ENCODE measurements at regions not wholly inside any gene's neighbourhood (a gene's known extent, or its start where the extent isn't known, plus 50 kb on each side); places are given as distances from the start of the nearest gene placed in this dataset.

GRCh38 chr5:167575330-167575729 lies 716.1 kb upstream of the WWC1 start:
- Histone ChIP-seq H3K27ac (ENCODE audit: low read length) (no peak overlapping the region), H3K4me3 (ENCODE audit: low read length) (no peak overlapping the region), H3K36me3 (ENCODE audit: control insufficient read depth, insufficient read depth, low read length) (no peaks in the 10 kb centered on the region), H3K27me3 (ENCODE audit: control insufficient read depth, insufficient read depth, low read length) (no peaks in the 10 kb centered on the region), H3K4me1 (ENCODE audit: control insufficient read depth, insufficient read depth, low read length) (no peaks in the 10 kb centered on the region), H3K9me3 (ENCODE audit: control insufficient read depth, insufficient read depth, low read length) (no peaks in the 10 kb centered on the region)
- no peak for DNase-seq (ENCODE audit: low read depth, low spot score)
- no CpG with 5 or more reads among the region's 5 CpGs for WGBS (ENCODE audit: insufficient coverage, insufficient read length)

DNA sequence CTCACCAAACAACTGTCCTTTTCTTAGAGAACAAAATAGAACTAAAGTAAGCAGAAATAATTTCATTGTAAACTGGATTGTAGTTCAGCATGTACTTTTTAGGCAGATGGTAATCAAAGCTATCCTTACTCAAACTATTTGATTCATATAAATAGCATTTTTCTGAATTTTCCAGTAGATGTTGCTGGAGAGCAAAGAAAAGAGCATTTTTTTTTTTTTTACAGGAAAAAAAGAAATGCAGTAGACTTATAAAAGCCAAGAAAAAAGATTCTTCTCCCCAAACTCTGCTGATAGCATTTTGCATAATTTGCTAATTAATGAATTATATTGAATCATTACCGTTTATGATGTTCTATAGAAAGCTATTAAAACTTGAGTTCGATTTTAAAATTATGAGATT lies 715.3 kb upstream of the WWC1 start:
- no peak for DNase-seq (ENCODE audit: low read depth, low spot score)
- Histone ChIP-seq H3K36me3 (ENCODE audit: control insufficient read depth, insufficient read depth, low read length) (no peaks in the 10 kb centered on the region), H3K4me1 (ENCODE audit: control insufficient read depth, insufficient read depth, low read length) (no peaks in the 10 kb centered on the region), H3K9me3 (ENCODE audit: control insufficient read depth, insufficient read depth, low read length) (no peaks in the 10 kb centered on the region), H3K27ac (ENCODE audit: low read length) (no peak overlapping the region), H3K27me3 (ENCODE audit: control insufficient read depth, insufficient read depth, low read length) (no peaks in the 10 kb centered on the region), H3K4me3 (ENCODE audit: low read length) (no peak overlapping the region)
- whole genome bisulfite sequencing (ENCODE audit: insufficient coverage, insufficient read length) = no CpG with 5 or more reads among the region's 2 CpGs

- Histone ChIP-seq H3K4me3 (ENCODE audit: low read length) (no peak overlapping the region), H3K36me3 (ENCODE audit: control insufficient read depth, insufficient read depth, low read length) (no peaks in the 10 kb centered on the region), H3K4me1 (ENCODE audit: control insufficient read depth, insufficient read depth, low read length) (no peaks in the 10 kb centered on the region), H3K9me3 (ENCODE audit: control insufficient read depth, insufficient read depth, low read length) (no peaks in the 10 kb centered on the region), H3K27ac (ENCODE audit: low read length) (no peak overlapping the region), H3K27me3 (ENCODE audit: control insufficient read depth, insufficient read depth, low read length) (no peaks in the 10 kb centered on the region)
- no peak for DNase-seq (ENCODE audit: low read depth, low spot score)
- WGBS (ENCODE audit: insufficient coverage, insufficient read length) = no CpG with 5 or more reads among the region's 4 CpGs
Measured at GRCh38 chr5:167576897-167577296, 714.5 kb upstream of the WWC1 start.

- no peak for DNase-seq (ENCODE audit: low read depth, low spot score)
- H3K4me3 ChIP-seq (ENCODE audit: low read length) = no peak overlapping the region
- H3K36me3 ChIP-seq (ENCODE audit: control insufficient read depth, insufficient read depth, low read length) = no peaks in the 10 kb centered on the region
- no peaks in the 10 kb centered on the region for H3K4me1 ChIP-seq (ENCODE audit: control insufficient read depth, insufficient read depth, low read length)
- H3K27me3 ChIP-seq (ENCODE audit: control insufficient read depth, insufficient read depth, low read length) = no peaks in the 10 kb centered on the region
- no peaks in the 10 kb centered on the region for H3K9me3 ChIP-seq (ENCODE audit: control insufficient read depth, insufficient read depth, low read length)
- no CpG with 5 or more reads among the region's 8 CpGs for whole genome bisulfite sequencing (ENCODE audit: insufficient coverage, insufficient read length)
- H3K27ac ChIP-seq (ENCODE audit: low read length) = no peak overlapping the region
Measured at GRCh38 chr5:167577616-167578015, 713.8 kb upstream of the WWC1 start.

- no peaks in the 10 kb centered on the region for H3K4me1 ChIP-seq (ENCODE audit: control insufficient read depth, insufficient read depth, low read length)
- H3K9me3 ChIP-seq (ENCODE audit: control insufficient read depth, insufficient read depth, low read length) = no peaks in the 10 kb centered on the region
- DNase-seq (ENCODE audit: low read depth, low spot score) = no peak
- WGBS (ENCODE audit: insufficient coverage, insufficient read length) = no CpG with 5 or more reads among the region's 6 CpGs
- H3K27ac ChIP-seq (ENCODE audit: low read length) = no peak overlapping the region
- no peaks in the 10 kb centered on the region for H3K27me3 ChIP-seq (ENCODE audit: control insufficient read depth, insufficient read depth, low read length)
- no peak overlapping the region for H3K4me3 ChIP-seq (ENCODE audit: low read length)
- no peaks in the 10 kb centered on the region for H3K36me3 ChIP-seq (ENCODE audit: control insufficient read depth, insufficient read depth, low read length)
Measured at GRCh38 chr5:167578977-167579692, 712.3 kb upstream of the WWC1 start.

DNA sequence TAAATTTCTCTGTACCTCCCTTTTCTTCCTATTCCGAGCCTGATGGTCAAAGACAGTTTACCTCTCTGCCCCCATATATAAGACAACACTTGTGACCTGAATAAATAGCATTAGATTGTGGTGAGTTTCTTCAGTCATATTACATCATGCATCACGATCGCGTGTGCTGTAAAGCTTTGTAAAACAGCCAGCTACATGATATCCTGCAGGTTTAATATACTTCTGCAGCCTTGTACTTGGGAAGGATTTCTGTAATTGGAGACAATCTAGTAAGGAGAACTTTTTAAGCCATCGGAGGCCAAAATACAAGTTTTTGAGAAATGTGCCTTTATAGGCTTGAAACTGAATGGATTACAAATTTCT lies 711.8 kb upstream of the WWC1 start:
- no peak for DNase-seq (ENCODE audit: low read depth, low spot score)
- no peak overlapping the region for H3K4me3 ChIP-seq (ENCODE audit: low read length)
- no peaks in the 10 kb centered on the region for H3K9me3 ChIP-seq (ENCODE audit: control insufficient read depth, insufficient read depth, low read length)
- no peaks in the 10 kb centered on the region for H3K4me1 ChIP-seq (ENCODE audit: control insufficient read depth, insufficient read depth, low read length)
- WGBS (ENCODE audit: insufficient coverage, insufficient read length) = no CpG with 5 or more reads among the region's 5 CpGs
- no peaks in the 10 kb centered on the region for H3K27me3 ChIP-seq (ENCODE audit: control insufficient read depth, insufficient read depth, low read length)
- no peak overlapping the region for H3K27ac ChIP-seq (ENCODE audit: low read length)
- no peaks in the 10 kb centered on the region for H3K36me3 ChIP-seq (ENCODE audit: control insufficient read depth, insufficient read depth, low read length)

- no peak overlapping the region for H3K4me3 ChIP-seq (ENCODE audit: low read length)
- WGBS (ENCODE audit: insufficient coverage, insufficient read length) = no CpG with 5 or more reads among the region's 13 CpGs
- no peak overlapping the region for H3K27ac ChIP-seq (ENCODE audit: low read length)
- H3K36me3 ChIP-seq (ENCODE audit: control insufficient read depth, insufficient read depth, low read length) = no peaks in the 10 kb centered on the region
- H3K9me3 ChIP-seq (ENCODE audit: control insufficient read depth, insufficient read depth, low read length) = no peaks in the 10 kb centered on the region
- no peak for DNase-seq (ENCODE audit: low read depth, low spot score)
- H3K27me3 ChIP-seq (ENCODE audit: control insufficient read depth, insufficient read depth, low read length) = no peaks in the 10 kb centered on the region
- H3K4me1 ChIP-seq (ENCODE audit: control insufficient read depth, insufficient read depth, low read length) = no peaks in the 10 kb centered on the region
Measured at GRCh38 chr5:167580608-167581007, 710.8 kb upstream of the WWC1 start.

DNA sequence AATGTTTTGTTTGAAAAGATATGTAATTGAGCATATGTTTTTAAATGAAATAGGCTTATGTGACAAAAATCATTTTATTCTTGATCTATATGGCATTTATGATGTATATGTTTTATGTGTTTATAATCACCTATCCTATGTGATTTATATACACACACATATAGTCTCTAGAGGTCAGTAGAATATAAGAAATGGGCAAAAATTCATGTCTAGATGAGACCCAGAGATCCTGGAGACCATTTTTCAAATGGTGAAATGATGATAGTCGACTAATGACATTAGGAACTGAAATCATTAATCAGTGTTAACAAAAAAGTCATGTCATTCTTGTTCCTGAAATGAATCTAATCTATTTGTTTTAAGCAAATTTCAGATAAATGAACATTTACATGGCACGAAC lies 709.2 kb upstream of the WWC1 start:
- H3K4me3 ChIP-seq (ENCODE audit: low read length) = no peak overlapping the region
- no peak overlapping the region for H3K27ac ChIP-seq (ENCODE audit: low read length)
- WGBS (ENCODE audit: insufficient coverage, insufficient read length) = no CpG with 5 or more reads among the region's 2 CpGs
- no peaks in the 10 kb centered on the region for H3K4me1 ChIP-seq (ENCODE audit: control insufficient read depth, insufficient read depth, low read length)
- no peaks in the 10 kb centered on the region for H3K36me3 ChIP-seq (ENCODE audit: control insufficient read depth, insufficient read depth, low read length)
- no peak for DNase-seq (ENCODE audit: low read depth, low spot score)
- no peaks in the 10 kb centered on the region for H3K9me3 ChIP-seq (ENCODE audit: control insufficient read depth, insufficient read depth, low read length)
- no peaks in the 10 kb centered on the region for H3K27me3 ChIP-seq (ENCODE audit: control insufficient read depth, insufficient read depth, low read length)

GRCh38 chr5:167582886-167583285 lies 708.6 kb upstream of the WWC1 start:
- 100% methylated on average over 1 of the region's 6 CpGs for WGBS (ENCODE audit: insufficient coverage, insufficient read length)
- H3K27me3 ChIP-seq (ENCODE audit: control insufficient read depth, insufficient read depth, low read length) = no peaks in the 10 kb centered on the region
- H3K27ac ChIP-seq (ENCODE audit: low read length) = no peak overlapping the region
- DNase-seq (ENCODE audit: low read depth, low spot score) = no peak
- no peaks in the 10 kb centered on the region for H3K36me3 ChIP-seq (ENCODE audit: control insufficient read depth, insufficient read depth, low read length)
- H3K4me1 ChIP-seq (ENCODE audit: control insufficient read depth, insufficient read depth, low read length) = no peaks in the 10 kb centered on the region
- no peaks in the 10 kb centered on the region for H3K9me3 ChIP-seq (ENCODE audit: control insufficient read depth, insufficient read depth, low read length)
- no peak overlapping the region for H3K4me3 ChIP-seq (ENCODE audit: low read length)

- H3K27ac ChIP-seq (ENCODE audit: low read length) = no peak overlapping the region
- no CpG with 5 or more reads among the region's 2 CpGs for WGBS (ENCODE audit: insufficient coverage, insufficient read length)
- DNase-seq (ENCODE audit: low read depth, low spot score) = no peak
- H3K4me3 ChIP-seq (ENCODE audit: low read length) = no peak overlapping the region
- H3K36me3 ChIP-seq (ENCODE audit: control insufficient read depth, insufficient read depth, low read length) = no peaks in the 10 kb centered on the region
- H3K27me3 ChIP-seq (ENCODE audit: control insufficient read depth, insufficient read depth, low read length) = no peaks in the 10 kb centered on the region
- no peaks in the 10 kb centered on the region for H3K4me1 ChIP-seq (ENCODE audit: control insufficient read depth, insufficient read depth, low read length)
- no peaks in the 10 kb centered on the region for H3K9me3 ChIP-seq (ENCODE audit: control insufficient read depth, insufficient read depth, low read length)
Measured at GRCh38 chr5:167585184-167585583, 706.3 kb upstream of the WWC1 start.

- WGBS (ENCODE audit: insufficient coverage, insufficient read length) = no CpG with 5 or more reads among the region's 5 CpGs
- Histone ChIP-seq H3K9me3 (ENCODE audit: control insufficient read depth, insufficient read depth, low read length) (no peaks in the 10 kb centered on the region), H3K36me3 (ENCODE audit: control insufficient read depth, insufficient read depth, low read length) (no peaks in the 10 kb centered on the region), H3K27ac (ENCODE audit: low read length) (no peak overlapping the region), H3K27me3 (ENCODE audit: control insufficient read depth, insufficient read depth, low read length) (no peaks in the 10 kb centered on the region), H3K4me3 (ENCODE audit: low read length) (no peak overlapping the region), H3K4me1 (ENCODE audit: control insufficient read depth, insufficient read depth, low read length) (no peaks in the 10 kb centered on the region)
- peak; percentile 43 for DNase-seq (ENCODE audit: low read depth, low spot score)
Measured at GRCh38 chr5:167587772-167588437, 703.5 kb upstream of the WWC1 start.
